Loucy (cell line): ENCODE measurements at regions not wholly inside any gene's neighbourhood (a gene's known extent, or its start where the extent isn't known, plus 50 kb on each side); places are given as distances from the start of the nearest gene placed in this dataset.

Experiments
- H2AFZ ChIP-seq: fragments of 200-600 bp; sonication (generic); 2 replicates; pipeline ENCODE4 v1.6.0; 2016; ENCODE audit warnings: antibody characterized with exemption, mild to moderate bottlenecking, low read length, moderate library complexity
- H3F3A ChIP-seq: fragments of 200-600 bp; 2 replicates; pipeline ENCODE4 v1.6.0; 2016; ENCODE audit warnings: antibody characterized with exemption, low read depth, mild to moderate bottlenecking
- H3K27me3 ChIP-seq: fragments of 200-600 bp; sonication (generic); 2 replicates; pipeline ENCODE4 v1.6.1; 2014; ENCODE audit warnings: low read length, mild to moderate bottlenecking; ENCODE audit not compliant: insufficient read depth, poor library complexity, severe bottlenecking
- H3K36me3 ChIP-seq: fragments of 200-600 bp; sonication (generic); 2 replicates; pipeline ENCODE4 v1.6.1; 2016; ENCODE audit warnings: low read length; ENCODE audit not compliant: insufficient read depth
- H3K4me1 ChIP-seq: fragments of 200-600 bp; sonication (generic); 2 replicates; pipeline ENCODE4 v1.5.1; 2014; ENCODE audit warnings: low read length, mild to moderate bottlenecking; ENCODE audit not compliant: insufficient read depth, poor library complexity, severe bottlenecking
- H3K4me2 ChIP-seq: fragments of 200-600 bp; sonication (generic); 2 replicates; pipeline ENCODE4 v1.6.0; 2014; ENCODE audit warnings: antibody characterized with exemption, low read length, low read depth, mild to moderate bottlenecking; ENCODE audit not compliant: poor library complexity, severe bottlenecking
- H3K4me3 ChIP-seq: fragments of 200-600 bp; sonication (generic); 2 replicates; pipeline ENCODE4 v1.5.1; 2014; ENCODE audit warnings: low read length, mild to moderate bottlenecking, mixed read lengths; ENCODE audit not compliant: poor library complexity, severe bottlenecking
- H3K79me2 ChIP-seq: fragments of 200-600 bp; sonication (generic); 2 replicates; pipeline ENCODE4 v1.6.1; 2014; ENCODE audit warnings: low read length; ENCODE audit not compliant: insufficient read depth
- H3K9ac ChIP-seq: fragments of 200-600 bp; sonication (generic); 2 replicates; pipeline ENCODE4 v1.6.0; 2014; ENCODE audit warnings: mild to moderate bottlenecking, low read depth, low read length, moderate library complexity; ENCODE audit not compliant: poor library complexity, severe bottlenecking
- H3K9me2 ChIP-seq: fragments of 200-600 bp; sonication (generic); replicated peaks from 2 replicates; pipeline ENCODE4 v1.6.1; 2016; ENCODE audit warnings: low read depth, low read length, mixed read lengths
- H3K9me3 ChIP-seq: fragments of 200-600 bp; sonication (generic); 2 replicates; pipeline ENCODE4 v1.6.1; 2014; ENCODE audit warnings: mild to moderate bottlenecking, antibody characterized with exemption, low read length, low read depth; ENCODE audit not compliant: insufficient read depth
- H4K20me1 ChIP-seq: fragments of 200-600 bp; sonication (generic); 2 replicates; pipeline ENCODE4 v1.6.0; 2014; ENCODE audit warnings: antibody characterized with exemption, low read length, mild to moderate bottlenecking; ENCODE audit not compliant: insufficient read depth, poor library complexity, severe bottlenecking
- CTCF ChIP-seq: fragments of 200-600 bp; sonication (generic); conservative IDR thresholded peaks from 2 replicates; pipeline ENCODE4 v1.5.1; 2014; ENCODE audit warnings: mild to moderate bottlenecking, antibody characterized with exemption, low read length
- EZH2phosphoT487 ChIP-seq: fragments of 200-600 bp; IDR thresholded peaks from 2 replicates; pipeline ENCODE4 v1.6.1; 2018; ENCODE audit warnings: antibody characterized with exemption, mild to moderate bottlenecking, moderate library complexity, borderline replicate concordance

DNA sequence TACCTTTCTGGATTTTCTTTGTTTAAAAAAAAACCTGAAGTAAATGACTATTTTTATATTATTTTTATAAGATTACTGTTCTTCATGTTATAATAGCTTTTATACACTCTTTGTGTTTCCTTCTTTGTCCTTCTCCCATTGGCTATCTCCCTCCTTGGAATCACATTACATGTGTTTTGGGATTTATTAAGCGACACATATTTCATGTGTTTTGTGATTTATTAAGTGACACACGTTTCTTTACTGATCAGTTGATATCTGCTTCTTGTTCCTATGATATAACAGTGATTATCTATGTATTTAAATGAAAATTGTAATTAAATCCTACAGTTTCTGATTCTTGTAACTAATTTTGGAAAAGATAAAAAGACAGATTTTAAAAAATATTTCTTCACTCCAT lies 817.3 kb upstream of the AGA start:
- Histone ChIP-seq H3K9ac (no peak overlapping the region), H3F3A (no peaks in the 10 kb centered on the region), H2AFZ (no peak overlapping the region), H4K20me1 (no peaks in the 10 kb centered on the region), H3K9me3 (no peaks in the 10 kb centered on the region), H3K4me3 (no peak overlapping the region), H3K4me1 (no peaks in the 10 kb centered on the region), H3K9me2 (no peaks in the 10 kb centered on the region), H3K27me3 (no peaks in the 10 kb centered on the region), H3K79me2 (no peaks in the 10 kb centered on the region), H3K36me3 (no peaks in the 10 kb centered on the region), H3K4me2 (no peak overlapping the region)
- TF ChIP-seq EZH2phosphoT487 (no peak), CTCF (no peak)

GRCh38 chr4:178264001-178264400 lies 821.8 kb upstream of the AGA start:
- H4K20me1 ChIP-seq = no peaks in the 10 kb centered on the region
- H2AFZ ChIP-seq = no peak overlapping the region
- TF ChIP-seq CTCF (no peak), EZH2phosphoT487 (no peak)
- no peaks in the 10 kb centered on the region for H3K4me1 ChIP-seq
- no peaks in the 10 kb centered on the region for H3K79me2 ChIP-seq
- no peaks in the 10 kb centered on the region for H3K9me2 ChIP-seq
- no peaks in the 10 kb centered on the region for H3K27me3 ChIP-seq
- no peak overlapping the region for H3K4me2 ChIP-seq
- H3K9me3 ChIP-seq = no peaks in the 10 kb centered on the region
- H3K4me3 ChIP-seq = no peak overlapping the region
- no peak overlapping the region for H3K9ac ChIP-seq
- H3K36me3 ChIP-seq = no peaks in the 10 kb centered on the region
- no peaks in the 10 kb centered on the region for H3F3A ChIP-seq

DNA sequence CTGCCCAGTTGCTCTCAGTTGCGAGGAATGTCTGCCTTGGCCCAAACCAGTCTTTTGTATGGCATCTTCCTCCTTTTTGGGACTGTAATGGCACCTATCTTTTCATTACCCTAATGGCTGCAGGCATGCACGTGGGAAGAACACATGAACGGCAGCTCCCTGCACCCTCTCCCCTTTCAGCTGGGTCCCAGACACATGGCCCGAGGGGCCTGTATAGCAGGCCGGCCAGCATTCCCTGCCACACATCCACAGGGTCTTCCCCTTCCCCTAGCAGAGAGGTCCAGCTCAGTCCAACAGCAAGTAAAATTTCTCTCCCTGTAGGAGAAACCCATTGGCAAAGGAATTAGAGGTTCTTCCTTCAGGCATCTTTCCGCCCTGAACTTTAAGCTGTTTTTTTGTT lies 829.1 kb upstream of the AGA start:
- H3K27me3 ChIP-seq = no peaks in the 10 kb centered on the region
- H3K4me2 ChIP-seq = no peak overlapping the region
- H3F3A ChIP-seq = no peaks in the 10 kb centered on the region
- H3K79me2 ChIP-seq = no peaks in the 10 kb centered on the region
- no peak overlapping the region for H2AFZ ChIP-seq
- no peaks in the 10 kb centered on the region for H3K9me2 ChIP-seq
- no peaks in the 10 kb centered on the region for H3K4me1 ChIP-seq
- TF ChIP-seq CTCF (no peak), EZH2phosphoT487 (no peak)
- H3K4me3 ChIP-seq = no peak overlapping the region
- no peaks in the 10 kb centered on the region for H3K9me3 ChIP-seq
- no peaks in the 10 kb centered on the region for H4K20me1 ChIP-seq
- H3K9ac ChIP-seq = no peak overlapping the region
- no peaks in the 10 kb centered on the region for H3K36me3 ChIP-seq
